ENCODE measurements at regions not wholly inside any gene's neighbourhood (a gene's known extent, or its start where the extent isn't known, plus 50 kb on each side); places are given as distances from the start of the nearest gene placed in this dataset.

DNA sequence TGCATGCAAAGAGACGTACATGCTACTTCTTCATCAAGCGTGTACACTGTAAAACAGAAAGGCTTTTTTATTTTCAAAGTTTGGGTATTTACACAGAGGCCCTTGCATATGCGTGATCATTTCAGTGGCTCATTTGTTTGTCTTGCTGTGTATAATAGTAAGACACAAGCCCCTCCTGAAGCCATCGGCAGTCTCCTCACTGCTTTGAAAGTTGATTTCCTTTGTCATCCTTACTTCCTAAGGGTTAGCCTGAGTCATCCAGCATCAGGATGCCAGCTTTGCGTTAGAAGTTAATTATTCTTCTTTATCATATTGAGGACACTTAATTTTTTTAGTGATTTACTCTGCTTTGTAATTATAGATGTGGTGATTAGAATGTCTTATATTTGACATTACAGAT is 72.5 kb upstream of the CTBP2 start:
- CTCF ChIA-PET = no interaction called here
- H3K36me3 ChIP-seq (ENCODE audit: control insufficient read depth in 1 of 2, insufficient read depth in 2 of 2, low read length in 2 of 2) = no peaks in the 10 kb centered on the region
- POLR2A ChIA-PET = no interaction called here
- H3K9ac ChIP-seq (ENCODE audit: low read length) = peak overlapping the region; percentile 47; the same call in 1 of the 2 replicates
- peaks cover 0 to under 1% of the 10 kb centered on the region in 2 experiments; a peak in 1 of 4 replicates for H3K9me3 ChIP-seq (ENCODE audit: control insufficient read depth in 1 of 2, insufficient read depth in 1 of 2, low read depth in 1 of 2, low read length in 2 of 2)
- BruUV-seq (replicated peaks) = no TSS peak
- H2AFZ ChIP-seq (ENCODE audit: low read depth, low read length, poor library complexity, severe bottlenecking) = no peak overlapping the region
- no peaks in the 10 kb centered on the region for H4K20me1 ChIP-seq (ENCODE audit: insufficient read depth)
- peaks cover 14 to 43% of the 10 kb centered on the region in 2 experiments for H3K4me1 ChIP-seq (ENCODE audit: control insufficient read depth in 1 of 2, insufficient read depth in 2 of 2, low read length in 2 of 2)
- H3K9me2 ChIP-seq (ENCODE audit: insufficient read depth) = no peaks in the 10 kb centered on the region
- intact Hi-C loops (cut with micrococcal nuclease) = no loop called here
- peak overlapping the region; percentile 75 for H3K4me2 ChIP-seq (ENCODE audit: low read length)
- H3K4me3 ChIP-seq (replicated peaks in 1 of 2; ENCODE audit: low read depth in 1 of 2, low read length in 2 of 2) = no peak overlapping the region
- no peaks in the 10 kb centered on the region for H3K79me2 ChIP-seq (ENCODE audit: insufficient read depth, low read length)
- TF ChIP-seq ZBTB33 (IDR thresholded peaks at IDR 0.05; ENCODE audit: extremely low read depth, insufficient replicate concordance, low read length) = no peak
- TF ChIP-seq EGR1 (IDR thresholded peaks at IDR 0.05; ENCODE audit: low read depth) = no peak
- TF ChIP-seq CTCF (IDR thresholded peaks at IDR 0.05 in 2 of 3, conservative IDR thresholded peaks at IDR 0.05 in 1 of 3; ENCODE audit: borderline replicate concordance in 1 of 3, insufficient read depth in 1 of 3, low read depth in 2 of 3, low read length in 2 of 3) = no peak
- TF ChIP-seq, protein P1, sequence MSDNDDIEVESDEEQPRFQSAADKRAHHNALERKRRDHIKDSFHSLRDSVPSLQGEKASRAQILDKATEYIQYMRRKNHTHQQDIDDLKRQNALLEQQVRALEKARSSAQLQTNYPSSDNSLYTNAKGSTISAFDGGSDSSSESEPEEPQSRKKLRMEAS (IDR thresholded peaks at IDR 0.05) = no peak
- no peak for TF ChIP-seq POLR2A (IDR thresholded peaks at IDR 0.05; ENCODE audit: borderline replicate concordance, extremely low read depth, insufficient read depth, insufficient read length)
- TF ChIP-seq SIN3A (IDR thresholded peaks at IDR 0.05; ENCODE audit: low read depth) = no peak
- TF ChIP-seq TCF7L2 (IDR thresholded peaks at IDR 0.05; ENCODE audit: borderline replicate concordance, extremely low read depth, insufficient read depth, insufficient read length) = no peak
- no peak for TF ChIP-seq ELF1 (IDR thresholded peaks at IDR 0.05; ENCODE audit: borderline replicate concordance, low read depth)
- no peak for ATAC-seq
- no peak for DNase-seq (ENCODE audit: low read depth, low spot score)
- RAD21 ChIA-PET (ENCODE audit: low non-redundant PET in 1 of 2, low total read pairs in 2 of 2, uncharacterized antibody in 2 of 2, unreplicated experiment in 2 of 2) = no interaction called here
- H3K27me3 ChIP-seq (ENCODE audit: insufficient read depth, low read length) = 0 out of 2 replicates have a peak, but pooled peaks cover 3% of the 10 kb centered on the region
- H3K27ac ChIP-seq (ENCODE audit: low read depth, low read length) = no peak overlapping the region

Data from HCT116 (cell line).